Gastroesophageal sphincter (tissue), 3 donors: ENCODE measurements at regions not wholly inside any gene's neighbourhood (a gene's known extent, or its start where the extent isn't known, plus 50 kb on each side); places are given as distances from the start of the nearest gene placed in this dataset.

Experiments
- EP300 ChIP-seq: sonication (generic); formaldehyde crosslinking; IDR thresholded peaks from one replicate; pipeline ENCODE4 v1.6.1; 2017; ENCODE audit warnings: antibody characterized with exemption, mild to moderate bottlenecking
- POLR2A ChIP-seq, 2 donors: fragments of 450-650 bp; IDR thresholded peaks; one replicate each; pipeline ENCODE4 v1.6.1; 2017; ENCODE audit warnings: antibody characterized with exemption in 2 of 2, mild to moderate bottlenecking in 2 of 2, moderate library complexity in 1 of 2
- POLR2AphosphoS5 ChIP-seq: sonication (generic); formaldehyde crosslinking; IDR thresholded peaks from one replicate; pipeline ENCODE4 v1.6.1; 2017; ENCODE audit warnings: antibody characterized with exemption
- TF ChIP-seq, protein P1 (sequence below), 4 experiments: fragments of 200-600 bp in 2 of 4; fragments of 450-650 bp in 2 of 4; sonication (generic) in 1 of 4; IDR thresholded peaks; one replicate each; pipeline ENCODE4 v1.5.1; 2017 to 2019; ENCODE audit warnings: antibody characterized with exemption in 4 of 4, mild to moderate bottlenecking in 2 of 4, moderate library complexity in 2 of 4

DNA sequence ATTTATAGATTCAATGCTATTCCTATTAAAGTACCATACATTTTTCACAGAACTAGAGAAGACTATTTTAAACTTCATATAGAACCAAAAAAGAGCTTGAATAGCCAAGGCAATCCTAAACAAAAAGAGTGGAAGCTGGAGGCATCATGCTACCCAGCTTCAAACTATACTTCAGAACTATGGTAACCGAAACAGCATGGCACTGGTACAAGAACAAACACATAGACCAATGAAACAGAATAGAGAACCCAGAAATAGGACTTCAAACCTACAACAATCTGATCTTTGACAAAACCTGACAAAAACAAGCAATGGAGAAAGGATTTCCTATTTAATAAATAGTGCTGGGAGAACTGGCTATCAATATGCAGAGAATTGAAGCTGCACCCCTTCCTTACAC is 134.2 kb upstream of the PAQR3 start:
- TF ChIP-seq, protein P1, sequence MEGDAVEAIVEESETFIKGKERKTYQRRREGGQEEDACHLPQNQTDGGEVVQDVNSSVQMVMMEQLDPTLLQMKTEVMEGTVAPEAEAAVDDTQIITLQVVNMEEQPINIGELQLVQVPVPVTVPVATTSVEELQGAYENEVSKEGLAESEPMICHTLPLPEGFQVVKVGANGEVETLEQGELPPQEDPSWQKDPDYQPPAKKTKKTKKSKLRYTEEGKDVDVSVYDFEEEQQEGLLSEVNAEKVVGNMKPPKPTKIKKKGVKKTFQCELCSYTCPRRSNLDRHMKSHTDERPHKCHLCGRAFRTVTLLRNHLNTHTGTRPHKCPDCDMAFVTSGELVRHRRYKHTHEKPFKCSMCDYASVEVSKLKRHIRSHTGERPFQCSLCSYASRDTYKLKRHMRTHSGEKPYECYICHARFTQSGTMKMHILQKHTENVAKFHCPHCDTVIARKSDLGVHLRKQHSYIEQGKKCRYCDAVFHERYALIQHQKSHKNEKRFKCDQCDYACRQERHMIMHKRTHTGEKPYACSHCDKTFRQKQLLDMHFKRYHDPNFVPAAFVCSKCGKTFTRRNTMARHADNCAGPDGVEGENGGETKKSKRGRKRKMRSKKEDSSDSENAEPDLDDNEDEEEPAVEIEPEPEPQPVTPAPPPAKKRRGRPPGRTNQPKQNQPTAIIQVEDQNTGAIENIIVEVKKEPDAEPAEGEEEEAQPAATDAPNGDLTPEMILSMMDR (IDR thresholded peaks at IDR 0.05) = no peak
- TF ChIP-seq POLR2A (IDR thresholded peaks at IDR 0.05) = no peak
- TF ChIP-seq POLR2AphosphoS5 = no peak
- TF ChIP-seq EP300 = no peak
